ENCODE measurements at regions not wholly inside any gene's neighbourhood (a gene's known extent, or its start where the extent isn't known, plus 50 kb on each side); places are given as distances from the start of the nearest gene placed in this dataset.
A peak's percentile ranks its signal among the peaks of the same experiment; 100 is the strongest.

- Histone ChIP-seq H3K4me1 (no peaks in the 10 kb centered on the region), H3K4me3 (no peak overlapping the region), H3K27me3 (no peaks in the 10 kb centered on the region), H3K9me3 (no peaks in the 10 kb centered on the region), H3K27ac (no peak overlapping the region), H3K36me3 (no peaks in the 10 kb centered on the region)
- no peak for DNase-seq (ENCODE audit: low spot score)
- TF ChIP-seq, protein P1, sequence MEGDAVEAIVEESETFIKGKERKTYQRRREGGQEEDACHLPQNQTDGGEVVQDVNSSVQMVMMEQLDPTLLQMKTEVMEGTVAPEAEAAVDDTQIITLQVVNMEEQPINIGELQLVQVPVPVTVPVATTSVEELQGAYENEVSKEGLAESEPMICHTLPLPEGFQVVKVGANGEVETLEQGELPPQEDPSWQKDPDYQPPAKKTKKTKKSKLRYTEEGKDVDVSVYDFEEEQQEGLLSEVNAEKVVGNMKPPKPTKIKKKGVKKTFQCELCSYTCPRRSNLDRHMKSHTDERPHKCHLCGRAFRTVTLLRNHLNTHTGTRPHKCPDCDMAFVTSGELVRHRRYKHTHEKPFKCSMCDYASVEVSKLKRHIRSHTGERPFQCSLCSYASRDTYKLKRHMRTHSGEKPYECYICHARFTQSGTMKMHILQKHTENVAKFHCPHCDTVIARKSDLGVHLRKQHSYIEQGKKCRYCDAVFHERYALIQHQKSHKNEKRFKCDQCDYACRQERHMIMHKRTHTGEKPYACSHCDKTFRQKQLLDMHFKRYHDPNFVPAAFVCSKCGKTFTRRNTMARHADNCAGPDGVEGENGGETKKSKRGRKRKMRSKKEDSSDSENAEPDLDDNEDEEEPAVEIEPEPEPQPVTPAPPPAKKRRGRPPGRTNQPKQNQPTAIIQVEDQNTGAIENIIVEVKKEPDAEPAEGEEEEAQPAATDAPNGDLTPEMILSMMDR (IDR thresholded peaks at IDR 0.05) = no peak
These were observed 71.8 kb upstream of the ADAMTS2 start for GRCh38 chr5:179417016-179417415.

- DNase-seq (ENCODE audit: low spot score) = no peak
- Histone ChIP-seq H3K4me3 (no peak overlapping the region), H3K27me3 (no peaks in the 10 kb centered on the region), H3K36me3 (no peaks in the 10 kb centered on the region), H3K4me1 (no peaks in the 10 kb centered on the region), H3K9me3 (no peaks in the 10 kb centered on the region), H3K27ac (no peak overlapping the region)
- TF ChIP-seq, protein P1 (IDR thresholded peaks at IDR 0.05) = no peak
These were observed 71.0 kb upstream of the ADAMTS2 start for GRCh38 chr5:179416114-179416822.

DNA sequence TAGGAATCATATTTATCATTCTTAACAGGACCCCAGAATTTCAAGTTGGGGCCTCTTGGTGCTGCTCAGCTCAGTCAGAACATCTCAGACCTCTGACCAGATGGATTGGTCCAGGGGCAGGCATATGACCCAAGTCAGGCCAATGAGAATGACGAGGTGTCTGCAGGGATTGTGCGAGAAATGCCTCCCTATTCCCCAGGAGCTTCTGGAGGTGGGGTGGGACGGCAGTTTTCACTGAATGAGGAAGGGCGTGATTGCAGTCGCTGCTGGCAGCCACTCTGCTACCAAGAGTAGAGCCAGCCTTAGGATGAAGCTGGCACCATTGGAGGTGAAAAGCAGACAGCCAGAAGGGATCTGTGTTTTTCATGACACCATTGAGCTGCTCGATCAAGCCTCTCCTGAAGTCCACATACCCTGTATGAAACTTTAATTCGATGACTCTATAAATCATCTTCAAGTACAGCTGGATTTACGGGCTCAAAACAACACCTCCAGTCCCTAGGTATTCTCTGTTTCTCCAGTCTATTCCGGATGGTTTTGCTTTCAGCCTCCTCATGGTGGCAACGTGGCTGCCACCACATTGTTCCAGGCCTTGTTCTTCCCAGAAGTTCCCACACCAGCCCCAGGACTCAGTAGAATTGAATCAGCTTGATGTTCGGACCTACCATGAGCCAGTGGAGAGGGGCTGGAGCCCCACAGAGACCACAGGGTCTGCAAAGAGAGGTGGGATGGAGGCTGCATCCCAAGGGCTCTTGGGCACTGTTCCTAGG is 70.2 kb upstream of the ADAMTS2 start:
- H3K4me3 ChIP-seq = no peak overlapping the region
- no peak overlapping the region for H3K27ac ChIP-seq
- TF ChIP-seq, protein P1 (IDR thresholded peaks at IDR 0.05) = no peak
- DNase-seq (ENCODE audit: low spot score) = peak; percentile 26
- no peaks in the 10 kb centered on the region for H3K27me3 ChIP-seq
- no peaks in the 10 kb centered on the region for H3K36me3 ChIP-seq
- H3K4me1 ChIP-seq = no peaks in the 10 kb centered on the region
- no peaks in the 10 kb centered on the region for H3K9me3 ChIP-seq

DNA sequence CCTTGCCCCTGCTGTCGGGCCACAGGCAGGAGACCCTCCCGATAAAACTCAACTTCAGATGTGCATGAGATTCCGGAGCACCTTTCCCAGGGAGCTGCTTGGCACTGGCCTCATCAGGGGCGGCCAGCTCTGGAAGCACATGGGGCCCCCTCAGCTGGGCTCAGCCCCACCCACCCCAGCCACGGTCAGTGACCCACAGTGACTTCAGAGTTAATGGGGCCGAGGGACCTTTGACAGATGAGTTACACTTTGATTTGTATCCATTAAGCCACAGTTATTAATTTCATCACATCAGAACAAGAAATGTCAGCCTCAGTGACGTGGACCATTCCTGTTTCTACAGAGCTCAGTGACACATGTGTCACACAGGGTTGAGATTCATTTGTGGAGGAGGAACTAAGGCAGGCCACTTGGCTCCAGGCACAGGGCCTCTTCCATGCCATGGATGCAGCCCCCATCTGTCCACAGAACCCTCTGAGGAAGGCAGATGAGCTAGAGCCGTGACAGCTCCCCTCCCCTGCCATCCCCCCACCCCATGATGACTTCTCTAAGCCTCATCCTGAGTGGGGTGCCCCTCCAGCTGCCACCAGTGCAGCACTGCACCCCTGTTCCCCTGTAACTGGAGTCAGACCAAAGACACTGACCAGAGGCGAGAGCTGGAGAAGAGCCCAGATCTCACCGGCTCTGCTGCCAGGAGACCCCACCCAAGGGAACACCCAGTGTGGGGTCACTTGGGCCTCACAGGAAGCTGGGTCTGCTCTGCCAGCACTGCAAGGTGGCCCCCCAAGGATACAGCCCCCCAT is 69.4 kb upstream of the ADAMTS2 start:
- TF ChIP-seq, protein P1 (IDR thresholded peaks at IDR 0.05) = no peak
- peak; percentile 42 for DNase-seq (ENCODE audit: low spot score)
- no peaks in the 10 kb centered on the region for H3K27me3 ChIP-seq
- H3K27ac ChIP-seq = no peak overlapping the region
- H3K36me3 ChIP-seq = no peaks in the 10 kb centered on the region
- no peaks in the 10 kb centered on the region for H3K9me3 ChIP-seq
- H3K4me1 ChIP-seq = no peaks in the 10 kb centered on the region
- H3K4me3 ChIP-seq = no peak overlapping the region

DNA sequence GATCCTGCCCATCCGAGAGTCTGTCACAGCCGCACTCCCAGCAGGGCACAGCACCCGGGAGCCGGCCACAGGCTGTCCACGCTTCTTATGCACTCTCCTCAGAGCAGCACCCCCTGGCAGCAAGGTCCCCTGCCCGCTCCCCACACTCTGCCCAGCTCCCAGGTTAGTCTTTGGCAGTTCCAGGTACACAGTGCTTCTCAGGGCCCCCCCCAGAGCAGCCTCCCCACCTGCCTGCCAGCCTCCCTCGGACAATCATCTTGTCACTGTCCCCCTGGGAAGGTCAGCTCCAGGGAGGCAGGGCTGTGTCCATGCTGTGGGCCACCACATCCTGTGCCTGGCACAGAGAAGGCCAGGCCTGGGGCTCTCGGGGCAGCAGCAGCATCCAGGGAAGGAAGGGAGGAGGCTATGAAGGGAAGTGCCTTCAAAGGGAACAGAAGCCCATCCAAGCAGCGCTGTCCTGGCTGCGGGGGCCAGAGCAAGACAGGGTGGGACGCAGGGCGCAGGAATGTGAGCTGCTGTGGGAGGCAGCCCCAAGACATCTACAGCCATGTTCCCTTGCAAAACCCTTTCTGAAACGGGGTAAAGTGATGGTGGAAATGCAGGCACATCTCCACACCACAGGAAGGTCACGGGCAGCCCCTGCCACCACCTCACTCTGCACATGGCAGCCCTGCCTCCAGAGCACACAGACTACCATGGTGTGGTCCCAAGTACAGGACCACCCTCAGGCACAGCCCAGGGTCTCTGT is 68.6 kb upstream of the ADAMTS2 start:
- Histone ChIP-seq H3K4me1 (no peaks in the 10 kb centered on the region), H3K9me3 (no peaks in the 10 kb centered on the region), H3K36me3 (no peaks in the 10 kb centered on the region), H3K4me3 (no peak overlapping the region), H3K27ac (no peak overlapping the region), H3K27me3 (no peaks in the 10 kb centered on the region)
- peak; percentile 21 for DNase-seq (ENCODE audit: low spot score)
- TF ChIP-seq, protein P1 (IDR thresholded peaks at IDR 0.05) = no peak
